B cell (primary cell): ENCODE measurements at regions not wholly inside any gene's neighbourhood (a gene's known extent, or its start where the extent isn't known, plus 50 kb on each side); places are given as distances from the start of the nearest gene placed in this dataset.
"Not testable (repeated sequence)": the region's sequence is repeated elsewhere in the genome, so short reads cannot be mapped to it uniquely, and the experiment has no call there.

Experiments used
- ATAC-seq: fragments of 200-7000 bp; cut with Tn5 transposase; one replicate; pipeline ENCODE4 v1.10.0; 2021; ENCODE audit warnings: low read depth, mild to moderate bottlenecking, moderate number of reproducible peaks, moderate library complexity
- CTCF ChIA-PET: fragments of 350-600 bp; sonication (Branson Sonifier 250); formaldehyde crosslinking; loops from one replicate; lab custom pipeline; 2021; ENCODE audit warnings: antibody characterized with exemption, inconsistent platforms; lab: Charles Lee
- POLR2A ChIA-PET: fragments of 350-600 bp; sonication (Branson Sonifier 250); formaldehyde crosslinking; loops from one replicate; lab custom pipeline; 2021; ENCODE audit warnings: antibody characterized with exemption; lab: Charles Lee
- DNase-seq: peaks from one replicate; pipeline ENCODE4 v3.0.0; 2013
- H2AFZ ChIP-seq: 2 replicates; pipeline ENCODE4 v1.6.1; 2012; ENCODE audit warnings: mild to moderate bottlenecking, low read depth, low read length; ENCODE audit not compliant: insufficient read depth, poor library complexity, severe bottlenecking
- H3K27ac ChIP-seq, 2 donors: 1 replicate in 1 of 2; 2 replicates in 1 of 2; pipeline ENCODE4 v1.5.1; 2012 to 2013; ENCODE audit warnings: low read length in 2 of 2, mild to moderate bottlenecking in 2 of 2, moderate library complexity in 1 of 2
- H3K27me3 ChIP-seq, 4 experiments: fragments of 200-600 bp in 1 of 4; sonication (generic) in 1 of 4; replicated peaks in 1 of 4; 1 replicate in 2 of 4; 2 replicates in 2 of 4; pipeline versions ENCODE4 v1.6.1 to v1.7.0; 2013 to 2016; ENCODE audit warnings: low read length in 3 of 4, mild to moderate bottlenecking in 2 of 4, mixed read lengths in 1 of 4, moderate library complexity in 1 of 4; ENCODE audit not compliant: insufficient read depth in 4 of 4, control insufficient read depth in 3 of 4; ENCODE audit errors: control extremely low read depth in 1 of 4
- H3K36me3 ChIP-seq, 2 experiments: replicated peaks in 1 of 2; 1 replicate in 1 of 2; 2 replicates in 1 of 2; pipeline versions ENCODE4 v1.6.1 to v1.7.1; 2013; ENCODE audit warnings: low read length in 1 of 2; ENCODE audit not compliant: insufficient read depth in 2 of 2, control insufficient read depth in 1 of 2; ENCODE audit errors: control extremely low read depth in 1 of 2, extremely low read depth in 1 of 2
- H3K4me1 ChIP-seq, 2 donors: fragments of 200-600 bp in 1 of 2; sonication (generic) in 1 of 2; 1 replicate in 1 of 2; 2 replicates in 1 of 2; pipeline versions ENCODE4 v1.5.1 to v1.6.1; 2013 to 2017; ENCODE audit warnings: low read length in 2 of 2; ENCODE audit not compliant: control insufficient read depth in 2 of 2, insufficient read depth in 2 of 2
- H3K4me2 ChIP-seq: replicated peaks from 2 replicates; pipeline ENCODE3; 2012; ENCODE audit warnings: mild to moderate bottlenecking, low read depth, low read length; ENCODE audit not compliant: poor library complexity, severe bottlenecking
- H3K4me3 ChIP-seq, 5 experiments: fragments of 200-600 bp in 1 of 5; sonication (generic) in 1 of 5; 1 replicate in 3 of 5; 2 replicates in 2 of 5; pipeline versions ENCODE4 v1.5.1 to v1.7.0; 2011 to 2016; ENCODE audit warnings: low read length in 4 of 5, mild to moderate bottlenecking in 4 of 5, low read depth in 2 of 5, control low read depth in 1 of 5, moderate library complexity in 1 of 5; ENCODE audit not compliant: insufficient read depth in 1 of 5; ENCODE audit errors: control extremely low read depth in 1 of 5, extremely low read depth in 1 of 5
- H3K79me2 ChIP-seq: fragments of 200-600 bp; sonication (generic); one replicate; pipeline ENCODE4 v1.6.0; 2016; ENCODE audit warnings: low read length; ENCODE audit not compliant: control insufficient read depth, insufficient read depth
- H3K9ac ChIP-seq: fragments of 200-600 bp; sonication (generic); 2 replicates; pipeline ENCODE4 v1.6.1; 2017; ENCODE audit warnings: mild to moderate bottlenecking, low read length, moderate library complexity
- H3K9me3 ChIP-seq, 3 donors: one replicate each; pipeline versions ENCODE4 v1.6.1 to v1.7.1; 2013; ENCODE audit warnings: low read length in 2 of 3; ENCODE audit not compliant: control insufficient read depth in 2 of 3, insufficient read depth in 1 of 3; ENCODE audit errors: control extremely low read depth in 1 of 3
- H4K20me1 ChIP-seq: 2 replicates; pipeline ENCODE4 v1.6.0; 2012; ENCODE audit warnings: mild to moderate bottlenecking, low read length; ENCODE audit not compliant: insufficient read depth, control insufficient read depth, poor library complexity, severe bottlenecking
- H3K27ac Mint-ChIP-seq: one replicate; pipeline ENCODE4 v1.8.0; 2021; ENCODE audit warnings: mixed read lengths
- H3K27me3 Mint-ChIP-seq: one replicate; pipeline ENCODE4 v1.8.0; 2021; ENCODE audit warnings: mixed read lengths
- H3K4me1 Mint-ChIP-seq: one replicate; pipeline ENCODE4 v1.8.0; 2021; ENCODE audit warnings: mixed read lengths
- H3K4me3 Mint-ChIP-seq: one replicate; pipeline ENCODE4 v1.8.0; 2021; ENCODE audit warnings: mixed read lengths
- H3K9me3 Mint-ChIP-seq: one replicate; pipeline ENCODE4 v1.8.0; 2022; ENCODE audit warnings: mixed read lengths; ENCODE audit not compliant: insufficient read depth
- EZH2 ChIP-seq: IDR thresholded peaks from 2 replicates; pipeline ENCODE4 v1.6.1; 2012; ENCODE audit warnings: borderline replicate concordance, low read depth, mild to moderate bottlenecking, moderate library complexity, low read length; ENCODE audit not compliant: insufficient read depth, poor library complexity, severe bottlenecking
- WGBS: methylation state at CpG from one replicate; pipeline ENCODE4 v1.1.5; 2013; ENCODE audit warnings: missing lambda C conversion rate; ENCODE audit not compliant: insufficient coverage; 5-methylcytosine and 5-hydroxymethylcytosine counted together
- intact Hi-C: fragments of 100-400 bp; cut with micrococcal nuclease; formaldehyde crosslinking; loops from one replicate; pipeline ENCODE4 v1.10.0; 2022
- TF ChIP-seq, protein P1 (sequence below): fragments of 200-600 bp; IDR thresholded peaks from one replicate; pipeline ENCODE4 v1.8.0; 2022; ENCODE audit warnings: antibody characterized with exemption, mild to moderate bottlenecking

GRCh38 chr2:64743739-64744330 lies 90.1 kb upstream of the SERTAD2 start:
- Histone ChIP-seq H3K79me2 (peaks cover 18% of the 10 kb centered on the region), H3K4me3 (no peak overlapping the region), H3K36me3 (no peaks in the 10 kb centered on the region), H3K9me3 (no peaks in the 10 kb centered on the region), H3K4me1 (peaks cover 4% of the 10 kb centered on the region in 2 donors), H3K27me3 (no peaks in the 10 kb centered on the region), H3K27ac (no peak overlapping the region), H3K4me2 (no peak overlapping the region), H2AFZ (no peak overlapping the region), H4K20me1 (no peaks in the 10 kb centered on the region), H3K9ac (no peak overlapping the region)
- Mint-ChIP-seq H3K4me3 (no peak overlapping the region), H3K27me3 (no peaks in the 10 kb centered on the region), H3K9me3 (no peaks in the 10 kb centered on the region), H3K27ac (no peak overlapping the region), H3K4me1 (peaks cover 12% of the 10 kb centered on the region)
- DNase-seq (no peak), ATAC-seq (no peak)
- POLR2A ChIA-PET = no interaction called here
- intact Hi-C loops = no loop called here
- CTCF ChIA-PET = interaction anchor here (0.6 to 4.8 kb wide), 4 partner anchors 15 to 157 kb away, joined by 3 to 28 read pairs (median 8); no protein-coding TSS in a partner anchor
- WGBS = 100% methylated on average over 1 of the region's 2 CpGs
- TF ChIP-seq, protein P1, sequence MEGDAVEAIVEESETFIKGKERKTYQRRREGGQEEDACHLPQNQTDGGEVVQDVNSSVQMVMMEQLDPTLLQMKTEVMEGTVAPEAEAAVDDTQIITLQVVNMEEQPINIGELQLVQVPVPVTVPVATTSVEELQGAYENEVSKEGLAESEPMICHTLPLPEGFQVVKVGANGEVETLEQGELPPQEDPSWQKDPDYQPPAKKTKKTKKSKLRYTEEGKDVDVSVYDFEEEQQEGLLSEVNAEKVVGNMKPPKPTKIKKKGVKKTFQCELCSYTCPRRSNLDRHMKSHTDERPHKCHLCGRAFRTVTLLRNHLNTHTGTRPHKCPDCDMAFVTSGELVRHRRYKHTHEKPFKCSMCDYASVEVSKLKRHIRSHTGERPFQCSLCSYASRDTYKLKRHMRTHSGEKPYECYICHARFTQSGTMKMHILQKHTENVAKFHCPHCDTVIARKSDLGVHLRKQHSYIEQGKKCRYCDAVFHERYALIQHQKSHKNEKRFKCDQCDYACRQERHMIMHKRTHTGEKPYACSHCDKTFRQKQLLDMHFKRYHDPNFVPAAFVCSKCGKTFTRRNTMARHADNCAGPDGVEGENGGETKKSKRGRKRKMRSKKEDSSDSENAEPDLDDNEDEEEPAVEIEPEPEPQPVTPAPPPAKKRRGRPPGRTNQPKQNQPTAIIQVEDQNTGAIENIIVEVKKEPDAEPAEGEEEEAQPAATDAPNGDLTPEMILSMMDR = no peak
- no peak for TF ChIP-seq EZH2

- Mint-ChIP-seq H3K9me3 (no peaks in the 10 kb centered on the region), H3K27ac (no peak overlapping the region), H3K27me3 (no peaks in the 10 kb centered on the region), H3K4me1 (peaks cover 22% of the 10 kb centered on the region), H3K4me3 (no peak overlapping the region)
- POLR2A ChIA-PET = interaction anchor here (0.6 kb wide), 1 partner anchor 62 kb away, joined by 9 read pairs; no protein-coding TSS in a partner anchor
- intact Hi-C loops = no loop called here
- CTCF ChIA-PET = interaction anchor here (1.5 to 7.5 kb wide), 2 partner anchors 79 to 101 kb away, joined by 4 to 82 read pairs; no protein-coding TSS in a partner anchor
- no peak overlapping the region for H2AFZ ChIP-seq
- H3K27me3 ChIP-seq = no peaks in the 10 kb centered on the region
- H3K9me3 ChIP-seq = no peaks in the 10 kb centered on the region
- no peak overlapping the region for H3K4me2 ChIP-seq
- WGBS = 60% methylated on average over 1 of the region's 2 CpGs
- H3K4me1 ChIP-seq = peaks cover 12 to 14% of the 10 kb centered on the region in 2 donors
- DNase-seq (no peak), ATAC-seq (no peak)
- H3K36me3 ChIP-seq = no peaks in the 10 kb centered on the region
- H4K20me1 ChIP-seq = no peaks in the 10 kb centered on the region
- H3K9ac ChIP-seq = no peak overlapping the region
- no peak for TF ChIP-seq EZH2
- TF ChIP-seq, protein P1 = no peak
- H3K27ac ChIP-seq = no peak overlapping the region
- H3K79me2 ChIP-seq = peaks cover 19% of the 10 kb centered on the region
- H3K4me3 ChIP-seq = no peak overlapping the region
These were observed 91.8 kb upstream of the SERTAD2 start for GRCh38 chr2:64745562-64745961.

DNA sequence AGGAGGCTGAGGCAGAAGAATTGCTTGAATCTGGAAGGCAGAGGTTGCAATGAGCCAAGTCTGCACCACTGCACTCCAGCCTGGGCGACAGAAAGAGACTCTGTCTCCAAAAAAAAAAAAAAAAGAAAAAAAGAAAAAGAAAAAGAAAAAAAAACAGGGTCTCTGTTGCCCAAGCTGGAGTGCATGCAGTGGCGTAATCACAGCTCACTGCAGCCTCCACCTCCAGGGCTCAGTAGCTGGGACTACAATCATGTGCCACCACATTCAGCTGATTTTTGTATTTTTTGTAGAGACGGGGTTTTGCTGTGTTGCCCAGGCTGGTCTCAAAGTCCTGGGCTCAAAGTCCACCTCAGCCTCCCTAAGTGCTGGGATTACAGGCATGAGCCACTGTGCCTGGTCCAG lies 94.0 kb upstream of the SERTAD2 start:
- ChIA-PET CTCF (interaction anchor here (0.5 to 9.9 kb wide), 18 partner anchors 9 to 317 kb away, joined by 3 to 121 read pairs (median 3); partner anchors contain the start of gene SERTAD2), POLR2A (interaction anchor here (0.6 to 5.7 kb wide), 3 partner anchors 19 to 117 kb away, joined by 3 to 138 read pairs (median 38); partner anchors contain the start of gene SERTAD2)
- intact Hi-C loops, H2AFZ ChIP-seq, H4K20me1 ChIP-seq, H3K9me3 Mint-ChIP-seq, H3K4me3 ChIP-seq, H3K9me3 ChIP-seq, H3K27ac ChIP-seq, H3K4me3 Mint-ChIP-seq, H3K36me3 ChIP-seq, H3K4me2 ChIP-seq, H3K27ac Mint-ChIP-seq, ATAC-seq, DNase-seq, H3K27me3 ChIP-seq, H3K9ac ChIP-seq, H3K27me3 Mint-ChIP-seq, H3K79me2 ChIP-seq: not testable (repeated sequence)
- WGBS = no CpG with 5 or more reads among the region's 3 CpGs
- peaks cover 18 to 19% of the 10 kb centered on the region in 2 donors for H3K4me1 ChIP-seq
- peaks cover 30% of the 10 kb centered on the region for H3K4me1 Mint-ChIP-seq
